ENCODE measurements at regions not wholly inside any gene's neighbourhood (a gene's known extent, or its start where the extent isn't known, plus 50 kb on each side); places are given as distances from the start of the nearest gene placed in this dataset.

DNA sequence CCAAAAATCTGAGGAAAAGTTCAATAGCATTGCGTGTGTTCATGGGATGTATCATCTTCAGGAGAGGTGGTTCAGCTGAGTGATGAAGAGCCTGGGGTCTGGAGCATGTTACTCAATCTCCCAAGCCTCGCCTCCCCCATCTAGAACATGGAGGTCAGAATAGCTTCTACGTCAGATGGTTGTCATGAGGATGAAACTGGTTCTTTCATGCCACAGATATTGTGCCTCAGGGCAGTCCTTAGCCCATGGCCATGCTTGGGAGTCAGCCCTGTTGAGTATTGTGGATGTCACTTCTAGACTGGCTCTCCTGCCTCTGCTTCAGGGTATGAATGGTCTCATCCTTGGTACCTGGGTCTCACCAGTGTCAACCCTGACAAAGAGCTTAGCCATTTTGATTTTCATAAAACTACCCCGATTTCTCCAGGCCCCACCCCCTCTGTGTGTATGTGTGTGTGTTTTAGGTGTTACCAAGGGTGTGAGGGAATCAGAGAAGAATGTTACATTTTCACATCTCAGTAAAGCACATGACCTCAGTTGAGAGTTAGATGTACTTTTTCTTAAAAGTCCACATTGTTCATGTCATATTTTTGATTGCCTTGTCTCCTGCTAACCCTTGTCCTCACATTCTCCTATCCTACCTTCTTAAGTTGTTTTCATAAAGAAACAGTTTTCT, 97.8 kb upstream of the CD180 start:
- Mint-ChIP-seq H3K27me3 (ENCODE audit: unreplicated experiment) (no peaks in the 10 kb centered on the region), H3K9me3 (ENCODE audit: low read depth, unreplicated experiment) (peaks cover 3% of the 10 kb centered on the region), H3K4me3 (ENCODE audit: low read depth, unreplicated experiment) (no peak overlapping the region), H3K36me3 (ENCODE audit: insufficient read depth, unreplicated experiment) (no peaks in the 10 kb centered on the region), H3K27ac (ENCODE audit: unreplicated experiment) (no peak overlapping the region), H3K4me1 (ENCODE audit: low read depth, unreplicated experiment) (no peaks in the 10 kb centered on the region)
- no peak for DNase-seq
- CTCF ChIA-PET, result interaction anchor here (0.6 kb wide), 1 partner anchor 629 kb away, joined by 4 read pairs; no protein-coding TSS in a partner anchor
- intact Hi-C loops (cut with micrococcal nuclease; ENCODE audit: unreplicated experiment), result no loop called here
- BruUV-seq (replicated peaks), result no TSS peak
- TF ChIP-seq, protein P1, sequence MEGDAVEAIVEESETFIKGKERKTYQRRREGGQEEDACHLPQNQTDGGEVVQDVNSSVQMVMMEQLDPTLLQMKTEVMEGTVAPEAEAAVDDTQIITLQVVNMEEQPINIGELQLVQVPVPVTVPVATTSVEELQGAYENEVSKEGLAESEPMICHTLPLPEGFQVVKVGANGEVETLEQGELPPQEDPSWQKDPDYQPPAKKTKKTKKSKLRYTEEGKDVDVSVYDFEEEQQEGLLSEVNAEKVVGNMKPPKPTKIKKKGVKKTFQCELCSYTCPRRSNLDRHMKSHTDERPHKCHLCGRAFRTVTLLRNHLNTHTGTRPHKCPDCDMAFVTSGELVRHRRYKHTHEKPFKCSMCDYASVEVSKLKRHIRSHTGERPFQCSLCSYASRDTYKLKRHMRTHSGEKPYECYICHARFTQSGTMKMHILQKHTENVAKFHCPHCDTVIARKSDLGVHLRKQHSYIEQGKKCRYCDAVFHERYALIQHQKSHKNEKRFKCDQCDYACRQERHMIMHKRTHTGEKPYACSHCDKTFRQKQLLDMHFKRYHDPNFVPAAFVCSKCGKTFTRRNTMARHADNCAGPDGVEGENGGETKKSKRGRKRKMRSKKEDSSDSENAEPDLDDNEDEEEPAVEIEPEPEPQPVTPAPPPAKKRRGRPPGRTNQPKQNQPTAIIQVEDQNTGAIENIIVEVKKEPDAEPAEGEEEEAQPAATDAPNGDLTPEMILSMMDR (IDR thresholded peaks at IDR 0.05; ENCODE audit: unreplicated experiment), result no peak

DNA sequence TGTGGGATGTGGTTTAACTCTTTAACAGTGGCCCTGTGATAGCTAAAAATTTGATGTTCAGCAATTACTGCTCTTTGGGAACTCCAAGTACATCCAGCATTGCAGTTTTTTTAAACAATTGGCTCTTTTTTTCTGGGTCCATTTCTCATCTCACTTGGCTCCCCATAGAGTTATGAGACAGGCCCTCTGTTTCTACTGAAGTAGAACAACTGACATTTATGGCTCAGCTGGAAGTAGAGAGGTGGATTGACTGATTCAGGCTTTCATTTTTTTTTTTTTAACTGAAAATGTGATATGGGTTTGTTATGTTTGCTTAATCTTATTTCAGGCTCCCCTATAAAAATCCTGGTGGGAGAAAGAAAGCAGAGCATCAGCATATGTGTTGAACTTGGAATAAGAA, 96.6 kb upstream of the CD180 start:
- Mint-ChIP-seq H3K27me3 (ENCODE audit: unreplicated experiment) (no peaks in the 10 kb centered on the region), H3K4me1 (ENCODE audit: low read depth, unreplicated experiment) (no peaks in the 10 kb centered on the region), H3K4me3 (ENCODE audit: low read depth, unreplicated experiment) (no peak overlapping the region), H3K36me3 (ENCODE audit: insufficient read depth, unreplicated experiment) (no peaks in the 10 kb centered on the region), H3K9me3 (ENCODE audit: low read depth, unreplicated experiment) (peaks cover under 1% of the 10 kb centered on the region), H3K27ac (ENCODE audit: unreplicated experiment) (no peak overlapping the region)
- no peak for DNase-seq
- TF ChIP-seq, protein P1 (IDR thresholded peaks at IDR 0.05; ENCODE audit: unreplicated experiment), result no peak
- no TSS peak for BruUV-seq (replicated peaks)
- intact Hi-C loops (cut with micrococcal nuclease; ENCODE audit: unreplicated experiment), result no loop called here
- CTCF ChIA-PET, result interaction anchor here (0.6 kb wide), 1 partner anchor 1784 kb away, joined by 4 read pairs; no protein-coding TSS in a partner anchor

DNA sequence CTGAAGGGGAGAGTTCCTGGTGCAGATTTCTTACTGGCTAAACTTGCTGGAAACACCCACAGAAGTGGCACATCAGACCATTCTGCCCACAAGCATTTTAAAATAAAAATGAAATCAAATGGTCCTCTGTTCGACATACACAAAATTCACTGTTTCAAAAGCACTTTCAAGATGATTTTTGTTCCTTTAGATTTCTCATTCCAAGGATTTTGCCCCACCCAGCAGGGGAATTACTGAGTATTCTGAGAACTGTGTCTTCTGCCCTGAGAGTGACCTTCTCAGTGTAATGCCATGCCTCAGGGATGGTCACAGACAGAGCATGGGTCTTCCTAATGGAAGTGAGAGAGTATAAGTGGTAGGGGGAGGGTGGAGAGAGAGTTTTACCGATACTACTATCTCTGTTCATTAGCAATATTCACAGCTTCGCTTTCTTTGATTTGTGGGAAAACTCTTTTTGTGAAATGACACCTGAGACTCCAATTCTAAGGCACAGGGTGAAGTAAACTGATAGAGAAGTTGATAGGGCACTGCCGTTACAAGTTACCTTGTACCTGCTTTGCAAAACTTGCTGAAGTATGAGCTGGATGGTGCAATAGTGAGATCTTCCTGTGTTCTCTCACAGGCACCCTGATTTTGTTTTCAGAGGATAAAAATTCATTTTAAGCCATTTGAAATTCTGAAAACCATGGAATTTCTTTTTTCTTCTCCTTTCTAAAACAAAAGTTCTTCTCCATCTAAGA, 95.8 kb upstream of the CD180 start:
- Mint-ChIP-seq H3K4me1 (ENCODE audit: low read depth, unreplicated experiment) (no peaks in the 10 kb centered on the region), H3K9me3 (ENCODE audit: low read depth, unreplicated experiment) (no peaks in the 10 kb centered on the region), H3K27ac (ENCODE audit: unreplicated experiment) (no peak overlapping the region), H3K4me3 (ENCODE audit: low read depth, unreplicated experiment) (no peak overlapping the region), H3K27me3 (ENCODE audit: unreplicated experiment) (no peaks in the 10 kb centered on the region), H3K36me3 (ENCODE audit: insufficient read depth, unreplicated experiment) (no peaks in the 10 kb centered on the region)
- intact Hi-C loops (cut with micrococcal nuclease; ENCODE audit: unreplicated experiment), result no loop called here
- no TSS peak for BruUV-seq (replicated peaks)
- no peak for DNase-seq
- CTCF ChIA-PET, result interaction anchor here (0.6 kb wide), 1 partner anchor 1785 kb away, joined by 4 read pairs; no protein-coding TSS in a partner anchor
- TF ChIP-seq, protein P1 (IDR thresholded peaks at IDR 0.05; ENCODE audit: unreplicated experiment), result no peak

DNA sequence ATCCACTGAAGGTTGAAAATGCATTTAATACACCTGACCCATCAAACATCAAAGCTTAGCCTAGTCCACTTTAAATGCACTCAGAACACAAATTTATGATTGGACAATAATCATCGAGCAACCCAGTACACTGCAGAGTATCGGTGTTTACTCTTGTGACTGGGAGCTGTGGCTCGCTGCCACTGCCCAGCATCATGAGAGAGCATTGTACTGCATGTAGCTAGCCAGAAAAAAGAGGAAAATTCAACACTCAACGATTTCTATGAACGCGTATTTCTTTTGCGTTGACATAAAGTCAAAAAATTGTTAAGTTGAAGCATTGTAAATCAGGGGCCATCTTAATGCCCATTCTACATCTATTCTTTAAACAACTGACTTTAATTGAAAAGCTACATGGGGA, 95.1 kb upstream of the CD180 start:
- CTCF ChIA-PET, result no interaction called here
- Mint-ChIP-seq H3K4me1 (ENCODE audit: low read depth, unreplicated experiment) (no peaks in the 10 kb centered on the region), H3K36me3 (ENCODE audit: insufficient read depth, unreplicated experiment) (no peaks in the 10 kb centered on the region), H3K27me3 (ENCODE audit: unreplicated experiment) (no peaks in the 10 kb centered on the region), H3K4me3 (ENCODE audit: low read depth, unreplicated experiment) (no peak overlapping the region), H3K9me3 (ENCODE audit: low read depth, unreplicated experiment) (no peaks in the 10 kb centered on the region), H3K27ac (ENCODE audit: unreplicated experiment) (no peak overlapping the region)
- DNase-seq, result no peak
- no TSS peak for BruUV-seq (replicated peaks)
- TF ChIP-seq, protein P1 (IDR thresholded peaks at IDR 0.05; ENCODE audit: unreplicated experiment), result no peak
- intact Hi-C loops (cut with micrococcal nuclease; ENCODE audit: unreplicated experiment), result no loop called here
